Neutrophil (primary cell): ENCODE measurements at regions not wholly inside any gene's neighbourhood (a gene's known extent, or its start where the extent isn't known, plus 50 kb on each side); places are given as distances from the start of the nearest gene placed in this dataset.

Experiments
- H3K27ac ChIP-seq: fragments of 200-600 bp; sonication (generic); 2 replicates; pipeline ENCODE4 v1.5.1; 2016; ENCODE audit warnings: mild to moderate bottlenecking, moderate library complexity
- H3K27me3 ChIP-seq: fragments of 200-600 bp; sonication (generic); 2 replicates; pipeline ENCODE4 v1.6.0; 2016; ENCODE audit warnings: mild to moderate bottlenecking
- H3K36me3 ChIP-seq: fragments of 200-600 bp; sonication (generic); 2 replicates; pipeline ENCODE4 v1.5.1; 2017
- H3K4me1 ChIP-seq, 2 experiments: fragments of 200-600 bp in 1 of 2; sonication (generic) in 1 of 2; 1 replicate in 1 of 2; 2 replicates in 1 of 2; pipeline versions ENCODE4 v1.5.1 to v1.6.1; 2013 to 2016; ENCODE audit warnings: low read depth in 1 of 2, low read length in 1 of 2, mild to moderate bottlenecking in 1 of 2, moderate library complexity in 1 of 2; ENCODE audit not compliant: control insufficient read depth in 1 of 2, insufficient read depth in 1 of 2
- H3K4me3 ChIP-seq, 2 experiments: fragments of 200-600 bp in 1 of 2; sonication (generic) in 1 of 2; 1 replicate in 1 of 2; 2 replicates in 1 of 2; pipeline ENCODE4 v1.5.1; 2013 to 2016; ENCODE audit warnings: low read depth in 1 of 2, low read length in 1 of 2, mild to moderate bottlenecking in 1 of 2, moderate library complexity in 1 of 2
- H3K9me3 ChIP-seq: fragments of 200-600 bp; sonication (generic); 2 replicates; pipeline ENCODE4 v1.5.1; 2016
- CTCF ChIP-seq: fragments of 200-600 bp; sonication (generic); IDR thresholded peaks from 2 replicates; pipeline ENCODE4 v1.5.1; 2016; ENCODE audit warnings: antibody characterized with exemption

- Histone ChIP-seq H3K27me3 (peaks cover 6% of the 10 kb centered on the region), H3K36me3 (no peaks in the 10 kb centered on the region), H3K4me1 (no peaks in the 10 kb centered on the region), H3K27ac (no peak overlapping the region), H3K4me3 (no peak overlapping the region), H3K9me3 (no peaks in the 10 kb centered on the region)
- no peak for TF ChIP-seq CTCF
Observed at GRCh38 chr5:135657536-135658305, 78.9 kb upstream of the CXCL14 start.

- TF ChIP-seq CTCF, result no peak
Observed at GRCh38 chr5:135655468-135655815, 76.7 kb upstream of the CXCL14 start.

GRCh38 chr5:135654761-135655467 is 76.1 kb upstream of the CXCL14 start:
- TF ChIP-seq CTCF, result no peak
- no peak overlapping the region for H3K27ac ChIP-seq
- H3K9me3 ChIP-seq, result no peaks in the 10 kb centered on the region
- H3K4me1 ChIP-seq, result no peaks in the 10 kb centered on the region
- no peak overlapping the region for H3K4me3 ChIP-seq
- H3K36me3 ChIP-seq, result no peaks in the 10 kb centered on the region
- H3K27me3 ChIP-seq, result no peaks in the 10 kb centered on the region

More at GRCh38 chr5:135655468-135655815, 76.7 kb upstream of the CXCL14 start:
- no peaks in the 10 kb centered on the region for H3K4me1 ChIP-seq
- H3K27ac ChIP-seq, result no peak overlapping the region
- no peak overlapping the region for H3K4me3 ChIP-seq
- H3K9me3 ChIP-seq, result no peaks in the 10 kb centered on the region
- H3K36me3 ChIP-seq, result no peaks in the 10 kb centered on the region
- H3K27me3 ChIP-seq, result no peaks in the 10 kb centered on the region

- no peak overlapping the region for H3K27ac ChIP-seq
- no peak for TF ChIP-seq CTCF
Observed at GRCh38 chr5:135651156-135651555, 72.4 kb upstream of the CXCL14 start.

GRCh38 chr5:135650081-135650480 is 71.3 kb upstream of the CXCL14 start:
- H3K27me3 ChIP-seq, result no peaks in the 10 kb centered on the region
- no peaks in the 10 kb centered on the region for H3K36me3 ChIP-seq
- H3K4me3 ChIP-seq, result no peak overlapping the region
- H3K27ac ChIP-seq, result no peak overlapping the region
- no peaks in the 10 kb centered on the region for H3K9me3 ChIP-seq
- no peak for TF ChIP-seq CTCF
- no peaks in the 10 kb centered on the region for H3K4me1 ChIP-seq

More at GRCh38 chr5:135651156-135651555, 72.4 kb upstream of the CXCL14 start:
- no peaks in the 10 kb centered on the region for H3K36me3 ChIP-seq
- H3K4me3 ChIP-seq, result no peak overlapping the region
- H3K4me1 ChIP-seq, result no peaks in the 10 kb centered on the region
- no peaks in the 10 kb centered on the region for H3K27me3 ChIP-seq
- H3K9me3 ChIP-seq, result no peaks in the 10 kb centered on the region
